Vagina (tissue), 2 donors: ENCODE measurements at regions not wholly inside any gene's neighbourhood (a gene's known extent, or its start where the extent isn't known, plus 50 kb on each side); places are given as distances from the start of the nearest gene placed in this dataset.

Source experiments
- DNase-seq, 2 donors: peaks; one replicate each; pipeline ENCODE4 v3.0.0-alpha.2; 2017; ENCODE audit errors: extremely low spot score in 2 of 2
- H3K27ac ChIP-seq: fragments of 200-600 bp; sonication (generic); one replicate; pipeline ENCODE4 v1.5.1; 2019
- H3K27me3 ChIP-seq: fragments of 200-600 bp; sonication (generic); one replicate; pipeline ENCODE4 v1.5.1; 2019
- H3K36me3 ChIP-seq, 2 donors: fragments of 200-600 bp; sonication (generic); one replicate each; pipeline ENCODE4 v1.5.1; 2017 to 2019
- H3K4me1 ChIP-seq: fragments of 200-600 bp; sonication (generic); one replicate; pipeline ENCODE4 v1.5.1; 2019
- H3K4me3 ChIP-seq, 2 donors: fragments of 200-600 bp; sonication (generic); 1 replicate in 1 of 2; 2 replicates in 1 of 2; pipeline ENCODE4 v1.5.1; 2016 to 2019
- H3K9me3 ChIP-seq: fragments of 200-600 bp; sonication (generic); one replicate; pipeline ENCODE4 v1.5.1; 2019
- CTCF ChIP-seq, 3 experiments: fragments of 450-650 bp in 2 of 3; fragments of 200-600 bp in 1 of 3; sonication (generic) in 1 of 3; IDR thresholded peaks; one replicate each; pipeline ENCODE4 v1.5.1; 2017 to 2019; ENCODE audit warnings: antibody characterized with exemption in 3 of 3, mild to moderate bottlenecking in 2 of 3, moderate library complexity in 2 of 3
- POLR2A ChIP-seq, 2 donors: fragments of 450-650 bp; IDR thresholded peaks; one replicate each; pipeline ENCODE4 v1.6.1; 2017; ENCODE audit warnings: antibody characterized with exemption in 2 of 2, mild to moderate bottlenecking in 2 of 2, moderate library complexity in 2 of 2
- POLR2AphosphoS5 ChIP-seq, 2 donors: sonication (generic); formaldehyde crosslinking; IDR thresholded peaks; one replicate each; pipeline ENCODE4 v1.9.0; 2017; ENCODE audit warnings: antibody characterized with exemption in 2 of 2, mild to moderate bottlenecking in 2 of 2, low read depth in 1 of 2; ENCODE audit not compliant: insufficient read depth in 1 of 2
- intact Hi-C: fragments of 100-400 bp; cut with DNase I; formaldehyde crosslinking; loops from one replicate; pipeline ENCODE4 v1.15.1; 2023

DNA sequence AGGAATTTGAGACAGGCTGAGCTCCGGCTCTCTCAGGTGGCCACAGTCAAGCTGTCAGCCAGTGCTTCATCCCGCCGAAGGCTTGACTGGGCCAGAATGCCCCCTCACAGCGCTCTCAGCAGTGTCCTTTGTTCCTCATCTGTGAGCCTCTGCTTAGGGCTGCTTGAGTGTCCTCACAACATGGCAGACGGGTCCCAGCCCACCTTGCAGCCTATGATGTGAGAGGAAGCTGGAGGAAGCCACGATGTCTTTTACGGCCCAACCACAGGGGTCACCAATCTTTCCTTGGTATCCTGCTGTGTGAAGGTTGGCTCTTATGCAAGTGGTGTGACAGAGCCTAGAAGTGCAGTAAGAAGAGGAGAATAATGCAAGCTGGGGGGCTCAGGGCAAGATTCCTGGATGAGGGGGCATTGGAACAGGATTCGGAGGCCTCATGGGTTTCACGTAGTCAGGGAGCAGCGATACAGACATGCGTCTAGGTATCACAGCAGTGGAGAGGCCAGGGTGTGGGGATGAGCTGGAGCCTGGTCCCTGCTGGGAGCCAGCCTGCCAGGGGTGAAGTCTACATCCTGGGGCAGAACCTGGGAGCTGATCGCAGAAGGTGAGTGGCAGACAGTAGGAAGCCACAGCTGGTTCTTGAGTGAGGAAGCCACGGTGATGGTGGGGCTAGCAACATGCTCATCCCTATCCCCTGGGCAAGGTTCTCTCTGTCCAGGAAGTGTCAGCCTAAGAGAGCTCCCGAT, 234.1 kb downstream of the GLI2 start:
- no peak for DNase-seq
- Histone ChIP-seq H3K4me3 (no peak overlapping the region), H3K27me3 (no peaks in the 10 kb centered on the region), H3K9me3 (no peaks in the 10 kb centered on the region), H3K27ac (no peak overlapping the region), H3K36me3 (no peaks in the 10 kb centered on the region), H3K4me1 (no peaks in the 10 kb centered on the region)
- TF ChIP-seq POLR2A (IDR thresholded peaks at IDR 0.05), result no peak
- intact Hi-C loops, result no loop called here

DNA sequence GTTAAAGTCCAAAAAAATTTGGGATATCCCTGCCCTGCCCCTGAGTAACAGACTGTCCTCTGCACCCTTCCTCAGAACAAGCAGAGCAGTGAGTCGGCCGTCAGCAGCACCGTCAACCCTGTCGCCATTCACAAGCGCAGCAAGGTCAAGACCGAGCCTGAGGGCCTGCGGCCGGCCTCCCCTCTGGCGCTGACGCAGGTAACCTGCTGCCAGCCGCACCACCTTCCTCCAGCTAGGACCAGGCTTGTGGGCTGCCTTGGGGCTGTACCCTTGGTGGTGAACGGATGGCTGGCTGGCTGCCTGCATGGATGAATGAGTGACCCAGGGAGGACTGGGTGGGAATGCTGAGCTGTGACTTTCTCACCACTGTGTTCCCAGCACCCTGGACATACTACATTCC, 236.2 kb downstream of the GLI2 start:
- intact Hi-C loops, result no loop called here
- Histone ChIP-seq H3K27me3 (no peaks in the 10 kb centered on the region), H3K27ac (no peak overlapping the region), H3K4me3 (no peak overlapping the region), H3K4me1 (no peaks in the 10 kb centered on the region), H3K36me3 (no peaks in the 10 kb centered on the region), H3K9me3 (no peaks in the 10 kb centered on the region)
- TF ChIP-seq CTCF (IDR thresholded peaks at IDR 0.05), result no peak
- DNase-seq, result no peak

DNA sequence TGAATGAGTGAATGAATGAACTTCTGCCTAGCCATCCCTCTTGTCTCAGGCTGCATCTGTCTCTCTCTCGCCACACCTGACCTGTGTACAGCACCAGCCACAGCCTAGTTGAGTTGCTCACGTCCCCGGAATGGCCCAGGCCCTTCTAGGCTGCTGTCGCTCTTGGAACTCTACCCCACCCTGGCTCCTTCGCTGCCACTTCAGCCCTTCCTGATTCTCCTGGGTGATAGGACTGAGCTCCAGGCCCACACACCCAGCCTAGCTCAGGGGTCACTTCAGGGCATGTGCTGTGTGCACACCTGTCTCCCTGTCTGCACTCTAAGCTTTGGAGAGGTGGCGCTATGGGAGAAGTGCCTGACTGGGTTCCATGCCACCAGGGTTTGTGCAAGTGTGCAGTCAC, 236.6 kb downstream of the GLI2 start:
- no peak for DNase-seq
- TF ChIP-seq CTCF (IDR thresholded peaks at IDR 0.05) (no peak), POLR2A (IDR thresholded peaks at IDR 0.05) (no peak), POLR2AphosphoS5 (IDR thresholded peaks at IDR 0.05; ENCODE audit: insufficient read depth in 1 of 2, low read depth in 1 of 2) (no peak)
- no peaks in the 10 kb centered on the region for H3K27me3 ChIP-seq
- H3K36me3 ChIP-seq, result no peaks in the 10 kb centered on the region
- H3K4me1 ChIP-seq, result no peaks in the 10 kb centered on the region
- no peak overlapping the region for H3K27ac ChIP-seq
- H3K4me3 ChIP-seq, result no peak overlapping the region
- H3K9me3 ChIP-seq, result no peaks in the 10 kb centered on the region
- intact Hi-C loops, result no loop called here

GRCh38 chr2:120973196-120973595, 237.5 kb downstream of the GLI2 start:
- TF ChIP-seq POLR2AphosphoS5 (IDR thresholded peaks at IDR 0.05; ENCODE audit: insufficient read depth in 1 of 2, low read depth in 1 of 2), result no peak
- TF ChIP-seq CTCF (IDR thresholded peaks at IDR 0.05), result no peak
- no peak for TF ChIP-seq POLR2A (IDR thresholded peaks at IDR 0.05)
- DNase-seq, result no peak
- H3K27ac ChIP-seq, result no peak overlapping the region
- intact Hi-C loops, result no loop called here
- H3K4me1 ChIP-seq, result no peaks in the 10 kb centered on the region
- no peaks in the 10 kb centered on the region for H3K9me3 ChIP-seq
- no peak overlapping the region for H3K4me3 ChIP-seq
- no peaks in the 10 kb centered on the region for H3K27me3 ChIP-seq
- no peaks in the 10 kb centered on the region for H3K36me3 ChIP-seq

DNA sequence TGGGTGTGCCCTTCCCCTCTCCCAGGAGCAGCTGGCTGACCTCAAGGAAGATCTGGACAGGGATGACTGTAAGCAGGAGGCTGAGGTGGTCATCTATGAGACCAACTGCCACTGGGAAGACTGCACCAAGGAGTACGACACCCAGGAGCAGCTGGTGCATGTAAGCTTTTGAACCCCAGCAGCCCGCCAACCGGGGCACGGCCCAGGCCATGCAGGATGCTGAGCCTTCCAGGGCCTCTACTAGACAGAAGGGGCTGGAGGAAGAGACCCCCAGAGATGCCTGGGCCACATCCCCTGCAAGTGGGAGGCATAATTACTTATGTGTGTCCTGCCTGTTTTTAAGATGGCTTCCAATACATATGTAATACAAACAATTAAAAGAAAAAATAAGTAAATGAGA, 239.3 kb downstream of the GLI2 start:
- TF ChIP-seq CTCF (IDR thresholded peaks at IDR 0.05) (no peak), POLR2AphosphoS5 (IDR thresholded peaks at IDR 0.05; ENCODE audit: insufficient read depth in 1 of 2, low read depth in 1 of 2) (no peak)
- DNase-seq, result no peak
- no peak overlapping the region for H3K27ac ChIP-seq
- no peaks in the 10 kb centered on the region for H3K27me3 ChIP-seq
- H3K36me3 ChIP-seq, result no peaks in the 10 kb centered on the region
- H3K4me1 ChIP-seq, result no peaks in the 10 kb centered on the region
- H3K9me3 ChIP-seq, result no peaks in the 10 kb centered on the region
- no peak overlapping the region for H3K4me3 ChIP-seq
- intact Hi-C loops, result no loop called here
